Fibroblast of skin of left biceps (primary cell): ENCODE measurements at regions not wholly inside any gene's neighbourhood (a gene's known extent, or its start where the extent isn't known, plus 50 kb on each side); places are given as distances from the start of the nearest gene placed in this dataset.
"Not testable (repeated sequence)": the region's sequence is repeated elsewhere in the genome, so short reads cannot be mapped to it uniquely, and the experiment has no call there.

Experiments used
- DNase-seq, 2 experiments: peaks; one replicate each; pipeline ENCODE4 v3.0.0-alpha.2; 2013; ENCODE audit warnings: low read depth in 2 of 2

- no peak for DNase-seq
Measured at GRCh38 chr2:210730672-210731071, 174.3 kb downstream of the CPS1 start.

- not testable (repeated sequence) for DNase-seq
Measured at GRCh38 chr2:210746826-210747225, 190.4 kb downstream of the CPS1 start.

- no peak for DNase-seq
Measured at GRCh38 chr2:210752532-210752931, 196.1 kb downstream of the CPS1 start.

GRCh38 chr2:210753386-210753785 lies 197.0 kb downstream of the CPS1 start:
- no peak for DNase-seq

GRCh38 chr2:210756855-210757254 lies 200.5 kb downstream of the CPS1 start:
- DNase-seq: no peak

- DNase-seq: no peak
Measured at GRCh38 chr2:210762604-210763588, 206.5 kb downstream of the CPS1 start.

GRCh38 chr2:210768329-210768910 lies 212.0 kb downstream of the CPS1 start:
- no peak for DNase-seq

GRCh38 chr2:210776756-210777155 lies 220.4 kb downstream of the CPS1 start:
- no peak for DNase-seq

- no peak for DNase-seq
Measured at GRCh38 chr2:210782222-210782621, 225.8 kb downstream of the CPS1 start.

GRCh38 chr2:210787831-210788230 lies 231.4 kb downstream of the CPS1 start:
- DNase-seq: not testable (repeated sequence)

- no peak for DNase-seq
Measured at GRCh38 chr2:210792000-210792399, 235.6 kb downstream of the CPS1 start.

- no peak for DNase-seq
Measured at GRCh38 chr2:210795506-210795905, 239.1 kb downstream of the CPS1 start.

- no peak for DNase-seq
Measured at GRCh38 chr2:210798180-210798579, 241.8 kb downstream of the CPS1 start.

GRCh38 chr2:210814251-210815025 lies 258.0 kb downstream of the CPS1 start:
- no peak for DNase-seq

GRCh38 chr2:210816769-210817168 lies 260.4 kb downstream of the CPS1 start:
- DNase-seq: no peak

GRCh38 chr2:210818473-210818872 lies 262.1 kb downstream of the CPS1 start:
- no peak for DNase-seq

- no peak for DNase-seq
Measured at GRCh38 chr2:210833403-210833802, 277.0 kb downstream of the CPS1 start.

- no peak for DNase-seq
Measured at GRCh38 chr2:210839034-210839433, 282.6 kb downstream of the CPS1 start.

- DNase-seq: no peak
Measured at GRCh38 chr2:210839450-210839849, 283.1 kb downstream of the CPS1 start.

GRCh38 chr2:210842896-210843295 lies 286.5 kb downstream of the CPS1 start:
- DNase-seq: no peak

GRCh38 chr2:210844016-210844415 lies 287.6 kb downstream of the CPS1 start:
- no peak for DNase-seq

- DNase-seq: no peak
Measured at GRCh38 chr2:210859314-210859713, 302.9 kb downstream of the CPS1 start.
